ENCODE measurements at regions not wholly inside any gene's neighbourhood (a gene's known extent, or its start where the extent isn't known, plus 50 kb on each side); places are given as distances from the start of the nearest gene placed in this dataset.

- TF ChIP-seq, protein P1, sequence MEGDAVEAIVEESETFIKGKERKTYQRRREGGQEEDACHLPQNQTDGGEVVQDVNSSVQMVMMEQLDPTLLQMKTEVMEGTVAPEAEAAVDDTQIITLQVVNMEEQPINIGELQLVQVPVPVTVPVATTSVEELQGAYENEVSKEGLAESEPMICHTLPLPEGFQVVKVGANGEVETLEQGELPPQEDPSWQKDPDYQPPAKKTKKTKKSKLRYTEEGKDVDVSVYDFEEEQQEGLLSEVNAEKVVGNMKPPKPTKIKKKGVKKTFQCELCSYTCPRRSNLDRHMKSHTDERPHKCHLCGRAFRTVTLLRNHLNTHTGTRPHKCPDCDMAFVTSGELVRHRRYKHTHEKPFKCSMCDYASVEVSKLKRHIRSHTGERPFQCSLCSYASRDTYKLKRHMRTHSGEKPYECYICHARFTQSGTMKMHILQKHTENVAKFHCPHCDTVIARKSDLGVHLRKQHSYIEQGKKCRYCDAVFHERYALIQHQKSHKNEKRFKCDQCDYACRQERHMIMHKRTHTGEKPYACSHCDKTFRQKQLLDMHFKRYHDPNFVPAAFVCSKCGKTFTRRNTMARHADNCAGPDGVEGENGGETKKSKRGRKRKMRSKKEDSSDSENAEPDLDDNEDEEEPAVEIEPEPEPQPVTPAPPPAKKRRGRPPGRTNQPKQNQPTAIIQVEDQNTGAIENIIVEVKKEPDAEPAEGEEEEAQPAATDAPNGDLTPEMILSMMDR (IDR thresholded peaks at IDR 0.05; ENCODE audit: insufficient read depth, low read length, poor library complexity, severe bottlenecking) = no peak
- no peak for TF ChIP-seq EZH2phosphoT487 (conservative IDR thresholded peaks at IDR 0.05; ENCODE audit: low read length)
These were observed 145.9 kb downstream of the CARTPT start for GRCh38 chr5:71864730-71865601.

Measured in SU-DHL-6 (cell line).